ENCODE measurements at regions not wholly inside any gene's neighbourhood (a gene's known extent, or its start where the extent isn't known, plus 50 kb on each side); places are given as distances from the start of the nearest gene placed in this dataset.

DNA sequence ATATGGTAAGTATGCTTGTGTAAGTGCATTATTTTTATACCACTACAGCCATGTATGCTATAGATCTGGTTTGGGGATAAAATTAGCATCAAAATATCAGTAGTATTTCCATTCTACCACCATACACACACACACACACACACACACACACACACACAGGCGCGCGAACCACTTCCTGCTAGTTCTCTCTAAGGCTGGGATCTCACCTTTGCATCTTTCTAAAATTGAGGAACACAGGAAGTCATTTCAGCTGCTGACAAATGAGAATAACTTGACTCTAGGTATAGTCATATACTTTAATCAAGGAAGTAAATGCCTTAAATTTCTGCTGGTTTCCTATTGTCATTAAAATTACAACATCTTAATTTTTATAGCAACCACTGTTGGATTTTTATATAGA is 72.5 kb downstream of the RBM43 start:
- TF ChIP-seq EZH2 (IDR thresholded peaks at IDR 0.05) (no peak), FOSL1 (IDR thresholded peaks at IDR 0.05; ENCODE audit: low read depth) (no peak), POLR2A (IDR thresholded peaks at IDR 0.05; ENCODE audit: borderline replicate concordance, extremely low read depth, insufficient read depth, insufficient read length) (no peak), EGR1 (IDR thresholded peaks at IDR 0.05; ENCODE audit: low read depth) (no peak), CEBPB (IDR thresholded peaks at IDR 0.05; ENCODE audit: low read depth) (no peak), ELF1 (IDR thresholded peaks at IDR 0.05; ENCODE audit: borderline replicate concordance, low read depth) (no peak), POLR2AphosphoS5 (IDR thresholded peaks at IDR 0.05; ENCODE audit: low read depth, low read length) (no peak), SIN3A (IDR thresholded peaks at IDR 0.05; ENCODE audit: low read depth) (no peak), SRF (IDR thresholded peaks at IDR 0.05; ENCODE audit: low read depth) (no peak), YY1 (IDR thresholded peaks at IDR 0.05; ENCODE audit: extremely low read depth, insufficient replicate concordance, low read depth, low read length) (no peak), TCF7L2 (IDR thresholded peaks at IDR 0.05; ENCODE audit: borderline replicate concordance, extremely low read depth, insufficient read depth, insufficient read length) (no peak), SP1 (IDR thresholded peaks at IDR 0.05; ENCODE audit: low read depth) (no peak)
- TF ChIP-seq, protein P1, sequence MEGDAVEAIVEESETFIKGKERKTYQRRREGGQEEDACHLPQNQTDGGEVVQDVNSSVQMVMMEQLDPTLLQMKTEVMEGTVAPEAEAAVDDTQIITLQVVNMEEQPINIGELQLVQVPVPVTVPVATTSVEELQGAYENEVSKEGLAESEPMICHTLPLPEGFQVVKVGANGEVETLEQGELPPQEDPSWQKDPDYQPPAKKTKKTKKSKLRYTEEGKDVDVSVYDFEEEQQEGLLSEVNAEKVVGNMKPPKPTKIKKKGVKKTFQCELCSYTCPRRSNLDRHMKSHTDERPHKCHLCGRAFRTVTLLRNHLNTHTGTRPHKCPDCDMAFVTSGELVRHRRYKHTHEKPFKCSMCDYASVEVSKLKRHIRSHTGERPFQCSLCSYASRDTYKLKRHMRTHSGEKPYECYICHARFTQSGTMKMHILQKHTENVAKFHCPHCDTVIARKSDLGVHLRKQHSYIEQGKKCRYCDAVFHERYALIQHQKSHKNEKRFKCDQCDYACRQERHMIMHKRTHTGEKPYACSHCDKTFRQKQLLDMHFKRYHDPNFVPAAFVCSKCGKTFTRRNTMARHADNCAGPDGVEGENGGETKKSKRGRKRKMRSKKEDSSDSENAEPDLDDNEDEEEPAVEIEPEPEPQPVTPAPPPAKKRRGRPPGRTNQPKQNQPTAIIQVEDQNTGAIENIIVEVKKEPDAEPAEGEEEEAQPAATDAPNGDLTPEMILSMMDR (IDR thresholded peaks at IDR 0.05 in 2 of 3, conservative IDR thresholded peaks at IDR 0.05 in 1 of 3; ENCODE audit: borderline replicate concordance in 1 of 3, insufficient read depth in 1 of 3, low read depth in 2 of 3, low read length in 2 of 3): no peak
- TF ChIP-seq, protein P2, sequence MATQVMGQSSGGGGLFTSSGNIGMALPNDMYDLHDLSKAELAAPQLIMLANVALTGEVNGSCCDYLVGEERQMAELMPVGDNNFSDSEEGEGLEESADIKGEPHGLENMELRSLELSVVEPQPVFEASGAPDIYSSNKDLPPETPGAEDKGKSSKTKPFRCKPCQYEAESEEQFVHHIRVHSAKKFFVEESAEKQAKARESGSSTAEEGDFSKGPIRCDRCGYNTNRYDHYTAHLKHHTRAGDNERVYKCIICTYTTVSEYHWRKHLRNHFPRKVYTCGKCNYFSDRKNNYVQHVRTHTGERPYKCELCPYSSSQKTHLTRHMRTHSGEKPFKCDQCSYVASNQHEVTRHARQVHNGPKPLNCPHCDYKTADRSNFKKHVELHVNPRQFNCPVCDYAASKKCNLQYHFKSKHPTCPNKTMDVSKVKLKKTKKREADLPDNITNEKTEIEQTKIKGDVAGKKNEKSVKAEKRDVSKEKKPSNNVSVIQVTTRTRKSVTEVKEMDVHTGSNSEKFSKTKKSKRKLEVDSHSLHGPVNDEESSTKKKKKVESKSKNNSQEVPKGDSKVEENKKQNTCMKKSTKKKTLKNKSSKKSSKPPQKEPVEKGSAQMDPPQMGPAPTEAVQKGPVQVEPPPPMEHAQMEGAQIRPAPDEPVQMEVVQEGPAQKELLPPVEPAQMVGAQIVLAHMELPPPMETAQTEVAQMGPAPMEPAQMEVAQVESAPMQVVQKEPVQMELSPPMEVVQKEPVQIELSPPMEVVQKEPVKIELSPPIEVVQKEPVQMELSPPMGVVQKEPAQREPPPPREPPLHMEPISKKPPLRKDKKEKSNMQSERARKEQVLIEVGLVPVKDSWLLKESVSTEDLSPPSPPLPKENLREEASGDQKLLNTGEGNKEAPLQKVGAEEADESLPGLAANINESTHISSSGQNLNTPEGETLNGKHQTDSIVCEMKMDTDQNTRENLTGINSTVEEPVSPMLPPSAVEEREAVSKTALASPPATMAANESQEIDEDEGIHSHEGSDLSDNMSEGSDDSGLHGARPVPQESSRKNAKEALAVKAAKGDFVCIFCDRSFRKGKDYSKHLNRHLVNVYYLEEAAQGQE (IDR thresholded peaks at IDR 0.05; ENCODE audit: low read depth): no peak
